Activated gamma-delta T cell treated with Interleukin-2 at 50 U/mL for 16 hours (primary cell): ENCODE measurements at regions not wholly inside any gene's neighbourhood (a gene's known extent, or its start where the extent isn't known, plus 50 kb on each side); places are given as distances from the start of the nearest gene placed in this dataset.
A peak's percentile ranks its signal among the peaks of the same experiment; 100 is the strongest.

Experiments used
- DNase-seq: peaks from one replicate; pipeline ENCODE4 v3.0.0-alpha.2; 2020

DNA sequence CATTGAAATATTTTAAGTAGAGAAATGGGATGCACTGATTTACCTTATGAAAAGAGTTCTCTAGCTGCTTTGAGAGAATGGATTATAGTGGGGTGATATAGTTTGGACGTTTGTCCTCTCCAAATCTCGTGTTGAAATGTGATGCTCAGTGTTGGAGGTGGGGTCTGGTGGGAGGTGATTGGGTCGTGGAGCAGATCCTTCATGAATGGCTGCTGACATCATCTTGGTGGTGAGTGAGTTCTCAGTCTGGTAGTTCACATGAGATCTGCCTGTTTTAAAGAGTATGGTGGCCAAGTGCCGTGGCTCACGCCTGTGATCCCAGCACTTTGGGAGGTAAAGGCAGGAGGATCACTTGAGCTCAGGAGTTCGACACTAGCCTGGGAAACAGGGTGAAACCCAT, 58.7 kb upstream of the SH3RF3 start:
- DNase-seq: no peak

DNA sequence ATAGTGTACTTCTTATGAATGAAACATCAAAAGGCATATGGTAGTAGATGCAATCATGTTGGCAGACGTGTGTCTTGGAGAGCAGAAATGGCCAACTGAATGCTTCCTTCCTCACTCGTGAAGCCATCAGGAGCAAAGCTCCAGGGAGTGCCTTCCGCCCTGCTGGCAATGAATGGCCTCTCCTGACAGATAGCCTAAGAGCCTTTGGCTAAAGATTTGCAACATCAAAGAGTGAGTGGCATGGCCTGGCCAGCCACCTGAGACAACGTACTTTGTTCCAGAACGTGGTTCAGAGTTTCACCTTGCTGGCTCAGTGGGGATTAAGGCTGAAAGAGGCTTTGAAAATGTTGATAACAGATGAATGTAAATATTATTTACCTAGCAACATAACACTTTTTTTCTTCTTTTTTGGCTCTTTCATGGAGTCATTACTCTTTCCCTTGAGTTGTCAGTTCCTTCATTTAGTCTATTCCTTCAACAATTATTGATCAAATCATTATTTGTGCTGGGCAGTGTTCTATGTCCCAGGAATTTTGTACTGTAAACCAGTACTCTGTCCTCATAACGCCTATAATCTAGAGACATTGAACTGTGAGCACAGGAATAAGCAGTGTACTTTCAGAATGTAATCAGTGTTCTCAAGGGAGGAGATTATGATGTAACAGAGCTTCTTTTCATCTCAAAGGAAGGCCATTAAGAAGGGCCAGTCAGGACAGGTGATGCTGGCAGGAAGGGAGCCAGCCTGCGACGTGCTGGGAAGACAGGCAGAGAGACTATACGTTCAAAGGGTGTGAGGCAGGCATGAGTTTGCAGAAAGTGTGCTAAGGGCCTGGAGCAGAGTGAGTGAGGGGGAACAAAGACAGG, 59.4 kb upstream of the SH3RF3 start:
- no peak for DNase-seq

DNA sequence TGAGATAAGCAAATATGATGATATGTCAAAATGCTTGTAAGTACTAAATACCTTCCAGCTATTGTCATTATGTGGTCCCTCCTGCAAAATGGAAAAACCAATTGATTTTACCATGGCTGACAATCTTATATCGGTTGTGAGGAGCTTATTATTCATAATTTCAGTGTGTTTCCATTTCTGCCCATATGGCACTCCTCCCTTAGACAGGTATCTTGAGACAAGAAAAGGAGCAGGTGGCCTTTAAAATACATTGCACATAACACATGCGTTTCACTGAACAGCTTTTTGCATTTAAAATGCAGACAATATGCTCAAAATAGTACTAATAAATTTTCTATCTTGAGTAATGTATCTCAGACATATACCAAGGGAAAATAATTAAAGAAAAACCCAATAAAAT, 60.2 kb upstream of the SH3RF3 start:
- no peak for DNase-seq

DNA sequence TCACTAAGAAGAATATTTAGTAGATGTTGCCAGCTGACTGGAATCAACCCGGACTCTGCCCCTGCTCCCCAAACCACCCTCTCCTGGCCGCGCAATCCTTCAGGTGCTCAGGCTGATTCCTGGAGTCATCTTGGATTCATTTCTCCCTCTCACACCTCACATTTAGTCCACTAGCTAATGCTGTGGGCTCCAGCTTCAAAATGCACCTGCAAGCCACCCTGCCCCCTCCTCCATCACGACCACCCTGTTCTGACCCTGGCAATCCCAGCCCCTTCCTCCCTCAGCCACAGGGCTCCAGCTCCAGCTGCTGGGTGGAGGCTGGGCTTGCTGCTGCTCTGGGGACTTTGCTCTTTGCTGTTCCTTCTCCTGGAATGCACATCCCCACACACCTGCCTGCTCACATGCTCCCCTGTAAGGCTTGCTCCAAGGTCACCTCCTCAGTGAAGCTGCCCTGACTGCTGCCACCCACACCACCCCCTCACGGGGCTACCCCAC, 61.3 kb upstream of the SH3RF3 start:
- no peak for DNase-seq

DNA sequence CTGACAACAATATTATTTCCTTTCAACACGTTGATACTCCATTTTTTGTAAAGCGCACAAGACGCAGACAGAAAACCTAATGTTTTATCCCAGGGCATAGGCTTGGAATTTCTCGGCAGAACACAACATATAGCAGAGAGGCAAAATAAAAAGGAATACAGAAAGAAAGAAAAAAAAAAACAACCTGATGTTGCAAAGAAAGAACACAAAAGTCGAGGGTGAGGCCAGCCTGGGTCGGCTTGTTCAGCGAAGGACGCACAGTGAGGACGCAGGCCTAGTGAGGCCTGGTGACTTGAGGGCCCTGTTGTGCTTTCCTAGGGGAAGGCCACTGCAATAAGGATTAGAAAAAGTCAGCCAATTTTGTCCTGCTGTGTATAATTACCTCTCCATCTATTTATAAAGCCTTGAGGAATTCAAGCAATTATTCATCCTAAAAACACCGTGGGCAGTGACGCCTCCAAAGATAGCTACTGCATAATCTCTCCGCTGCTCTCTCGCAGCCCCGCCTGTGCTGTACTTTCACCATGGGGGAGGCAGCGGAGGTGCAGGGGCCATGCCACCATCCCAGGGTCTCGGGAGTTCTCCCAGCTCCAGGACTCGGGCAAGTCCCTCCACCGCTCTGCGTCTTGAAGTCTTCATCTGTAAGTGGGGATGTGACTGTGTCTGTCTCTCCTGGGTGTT, 61.9 kb upstream of the SH3RF3 start:
- DNase-seq: no peak

DNA sequence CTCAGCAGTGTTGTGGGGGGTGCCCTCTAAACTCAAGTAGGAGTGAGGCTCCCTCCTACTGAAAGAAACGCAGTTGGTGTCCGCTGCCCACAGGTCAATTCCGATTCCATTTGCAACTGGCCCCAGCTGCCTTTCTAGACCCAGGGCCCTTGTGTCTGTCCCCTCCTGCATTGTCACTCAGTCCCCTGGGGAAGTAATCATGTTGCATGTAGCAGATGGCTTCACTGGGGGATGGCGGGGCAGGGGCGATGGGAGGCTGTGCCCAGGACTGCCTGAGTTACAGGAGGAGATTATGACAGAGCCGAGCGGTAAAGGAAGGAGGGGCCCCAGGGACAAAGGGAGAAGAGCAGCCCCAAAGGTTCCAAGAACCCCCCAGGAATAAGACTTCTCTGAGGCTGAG, 62.5 kb upstream of the SH3RF3 start:
- no peak for DNase-seq

DNA sequence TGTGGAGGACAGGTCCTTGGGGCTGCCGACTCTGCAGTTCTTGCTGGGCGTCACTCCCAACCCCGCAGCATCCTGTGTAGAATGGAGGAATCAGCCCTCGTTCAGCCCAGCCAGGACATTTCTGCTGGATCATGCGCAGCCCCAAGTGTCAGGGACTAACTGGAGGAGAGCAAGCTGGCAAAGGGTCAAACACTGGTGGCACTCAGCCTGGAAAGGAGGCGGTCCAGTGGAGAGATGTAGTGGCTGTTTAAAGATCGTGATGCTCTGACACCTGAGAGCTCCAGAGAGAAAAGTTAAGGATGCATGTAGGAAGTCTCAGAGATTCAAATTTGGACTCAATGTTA, 63.6 kb upstream of the SH3RF3 start:
- no peak for DNase-seq

DNA sequence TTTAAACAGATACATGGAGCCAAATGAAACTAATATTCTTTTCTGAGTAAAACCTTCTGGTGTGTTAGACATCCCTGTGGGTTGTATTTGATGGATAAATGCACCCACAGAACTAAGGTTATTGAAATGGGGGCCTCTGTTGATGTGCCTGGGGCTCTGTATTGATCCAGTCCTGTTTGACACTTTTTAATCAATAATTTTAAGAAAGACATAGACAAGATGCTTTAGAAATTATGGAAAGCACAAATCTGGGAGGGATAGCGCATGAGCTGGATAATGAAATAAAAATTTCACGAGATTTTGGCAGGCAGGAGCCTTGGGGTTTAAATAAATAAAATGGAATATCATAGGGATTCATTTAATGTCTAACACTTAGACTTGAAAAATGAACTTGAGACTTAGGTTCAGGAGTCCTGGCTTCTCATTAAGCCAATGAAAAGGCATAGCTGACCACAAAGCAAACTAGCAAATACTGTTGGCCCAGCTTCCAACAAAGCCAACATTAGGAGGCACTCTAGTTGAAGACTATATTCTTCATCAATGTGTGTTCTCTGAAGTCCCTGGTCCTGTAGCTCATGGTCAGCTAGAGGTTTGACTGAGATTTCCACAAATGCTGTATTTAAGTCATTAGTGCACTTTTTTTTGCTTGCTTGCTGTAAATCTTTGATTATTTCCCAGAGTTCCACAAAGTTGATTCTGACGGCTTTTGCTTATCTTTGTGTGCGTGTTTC, 64.2 kb upstream of the SH3RF3 start:
- DNase-seq: no peak

DNA sequence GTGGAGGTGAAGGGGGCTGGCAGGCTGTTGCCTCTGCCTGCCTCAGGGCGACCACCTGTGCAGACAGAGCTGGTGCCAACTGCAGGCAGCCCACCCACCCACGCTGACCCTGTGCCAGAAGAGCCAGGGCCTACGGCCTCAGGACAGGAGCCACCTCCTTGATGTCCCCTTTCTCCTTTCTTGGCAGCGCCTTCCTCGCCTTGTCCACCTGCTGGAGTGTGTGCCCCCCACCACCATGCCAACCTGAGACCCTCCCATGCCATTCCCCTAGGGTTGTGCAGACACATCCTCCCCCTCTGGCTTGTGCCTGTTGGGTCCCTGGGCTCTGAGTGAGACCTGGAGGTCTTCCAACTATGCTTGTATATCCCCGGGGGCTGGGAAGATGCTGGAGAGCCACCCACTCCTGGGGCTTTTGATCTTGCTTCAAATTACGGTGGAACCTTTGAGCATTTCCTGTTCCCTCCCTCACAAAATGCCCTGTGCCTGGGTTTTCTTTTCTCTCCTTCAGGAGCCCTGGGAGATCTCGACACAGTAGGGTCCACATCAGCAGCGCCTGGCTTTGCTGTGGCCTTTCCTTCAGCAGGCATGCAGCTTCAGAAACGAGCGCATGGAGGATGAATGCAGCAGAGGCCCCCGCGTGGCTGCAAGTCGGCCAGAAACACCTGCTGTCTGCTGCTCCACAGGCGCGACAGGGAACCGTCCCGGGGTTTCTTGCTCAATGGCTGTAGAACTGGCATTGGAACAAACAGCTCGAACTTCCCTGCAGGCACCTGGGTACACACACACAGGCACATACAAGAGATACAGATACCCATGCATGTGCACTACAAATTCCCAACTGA, 65.9 kb upstream of the SH3RF3 start:
- DNase-seq: no peak

DNA sequence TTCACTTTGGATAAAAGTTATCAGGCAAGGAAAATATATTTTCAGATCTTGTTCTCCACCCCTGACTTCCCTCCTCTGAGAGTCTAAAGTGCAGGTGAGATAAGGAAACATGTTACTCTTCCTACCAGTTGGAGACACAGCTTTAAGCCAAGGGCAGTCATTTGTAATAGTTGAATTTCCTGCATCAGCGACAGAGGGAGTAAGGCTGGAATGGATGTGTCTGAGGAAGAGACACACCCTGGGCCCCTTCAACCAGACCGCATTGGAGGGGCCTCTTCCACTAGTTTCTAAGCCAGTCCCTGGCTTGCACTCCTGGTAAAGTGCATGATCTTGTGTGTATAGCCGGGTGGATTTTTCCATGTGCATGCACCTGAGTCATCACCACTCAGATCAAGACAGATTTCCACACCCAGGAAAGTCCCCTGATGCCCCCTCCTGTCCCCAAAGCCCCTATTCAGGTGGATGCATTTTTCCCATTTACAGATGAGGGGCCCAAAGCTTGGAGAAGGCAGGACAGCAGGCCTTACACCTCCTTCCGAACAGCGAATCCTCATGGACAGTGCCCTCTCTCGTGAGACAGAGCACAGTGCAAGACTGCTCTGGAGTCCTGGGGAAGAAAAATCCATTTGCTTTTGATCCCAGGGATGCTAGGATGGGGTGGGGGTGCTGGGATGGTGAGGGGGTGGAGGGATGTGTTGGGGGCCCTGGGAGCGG, 66.7 kb upstream of the SH3RF3 start:
- no peak for DNase-seq

DNA sequence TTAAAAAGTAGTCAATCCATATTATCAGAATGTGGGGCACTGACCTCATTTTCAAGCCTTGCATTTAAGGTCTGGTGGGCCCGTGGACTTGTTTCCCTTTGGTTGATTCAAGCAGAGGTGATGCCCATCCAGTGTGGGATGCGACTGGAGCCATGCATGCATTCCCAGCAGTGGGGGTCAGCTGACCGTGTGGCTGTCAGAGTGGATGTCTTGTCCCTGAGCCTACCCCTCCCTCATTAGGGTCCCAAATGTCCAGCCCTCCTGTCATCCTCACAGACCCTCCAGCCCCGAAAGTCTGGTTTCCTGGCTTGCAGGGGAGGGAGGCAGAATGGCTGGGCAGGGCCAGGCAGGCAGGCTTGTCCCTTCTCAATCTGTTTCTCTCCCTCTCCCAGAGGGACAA, 67.3 kb upstream of the SH3RF3 start:
- no peak for DNase-seq

DNA sequence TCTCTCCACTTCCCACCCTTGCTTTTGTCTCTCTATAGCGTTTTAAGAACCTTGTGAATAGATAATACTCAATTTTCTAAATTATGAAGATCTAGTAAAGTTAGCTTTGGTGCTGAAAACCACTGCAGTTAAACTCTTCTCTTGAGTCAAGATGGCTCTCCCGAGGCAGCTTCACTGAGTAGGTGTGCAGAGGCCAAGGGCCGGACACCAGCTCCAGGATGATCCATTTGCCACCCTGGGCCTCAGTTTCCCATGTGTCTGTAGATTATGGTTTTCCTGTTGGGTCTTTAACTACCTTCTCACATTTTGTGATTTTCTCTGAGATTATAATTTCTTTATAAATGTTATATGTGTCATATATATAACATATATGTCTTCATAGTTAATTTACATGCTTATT, 68.5 kb upstream of the SH3RF3 start:
- DNase-seq: no peak

DNA sequence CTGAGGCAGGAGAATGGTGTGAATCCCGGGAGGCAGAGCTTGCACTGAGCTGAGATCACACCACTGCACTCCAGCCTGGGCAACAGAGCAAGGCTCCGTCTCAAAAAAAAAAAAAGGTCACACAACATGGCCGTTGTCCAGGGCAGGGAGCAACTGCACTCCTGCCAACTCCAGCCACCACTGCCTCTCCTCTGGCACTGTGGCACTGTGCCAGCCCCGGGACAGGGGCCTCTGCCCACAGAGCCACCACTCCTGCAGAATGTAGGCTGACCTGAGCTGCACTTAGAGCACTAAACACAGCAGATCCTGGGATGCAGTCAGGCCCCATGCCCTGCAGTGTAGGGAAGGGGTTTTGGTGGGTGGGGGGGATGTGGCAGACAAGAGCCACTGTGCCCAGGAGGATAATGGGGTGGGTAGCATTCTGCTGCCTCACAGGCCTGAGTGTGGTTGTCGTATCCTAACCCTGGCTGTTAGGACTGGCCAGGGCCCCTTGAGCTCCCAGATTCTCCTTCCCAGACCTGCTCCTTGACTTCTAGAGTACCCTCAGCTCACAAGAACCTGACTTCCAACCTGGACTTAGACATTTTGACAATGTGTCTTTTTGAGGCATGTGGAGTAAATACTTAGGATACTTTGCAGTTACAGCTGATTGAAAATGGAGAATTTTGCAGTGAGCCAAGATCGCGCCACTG, 69.4 kb upstream of the SH3RF3 start:
- no peak for DNase-seq

DNA sequence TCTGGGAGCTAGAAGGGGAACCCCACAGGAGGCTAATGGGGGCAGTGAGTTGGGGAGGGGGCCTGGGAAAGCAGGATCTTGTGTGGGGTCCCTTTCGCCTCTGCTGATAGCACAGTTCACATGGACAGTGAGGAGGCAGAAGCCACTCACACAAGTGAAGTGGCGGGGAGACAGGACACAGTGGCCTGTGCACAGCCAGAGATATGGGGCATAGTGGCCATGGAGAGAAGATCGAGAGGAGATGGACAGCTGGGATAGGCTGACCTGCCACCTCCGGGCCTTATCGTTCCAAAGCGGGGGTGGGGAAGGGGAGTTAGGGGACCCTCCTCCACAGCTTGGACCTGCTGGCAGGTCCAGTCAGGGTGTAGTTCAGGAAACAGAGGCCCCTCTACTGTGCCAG, 69.8 kb upstream of the EDAR start:
- no peak for DNase-seq

DNA sequence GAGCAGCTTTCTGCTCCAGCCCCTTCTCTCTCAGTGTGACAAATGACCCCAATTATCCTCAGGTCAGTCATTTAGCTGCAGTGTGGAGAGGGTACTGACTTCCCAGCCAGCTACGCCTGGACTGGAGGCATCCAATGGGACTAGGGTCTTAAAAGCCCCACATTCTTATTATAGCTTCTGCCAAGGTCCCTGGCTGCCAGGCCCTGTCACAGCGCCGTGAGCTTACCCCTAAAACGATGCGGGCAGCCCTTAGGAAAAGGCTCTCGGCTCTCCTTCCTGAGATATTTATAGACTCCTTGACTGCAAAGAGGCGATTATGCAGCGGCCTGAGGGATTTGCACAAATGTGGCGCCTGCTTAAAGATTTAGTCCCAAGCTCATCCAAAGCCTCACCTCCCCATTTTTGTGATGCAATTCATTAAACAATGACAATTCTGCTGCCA, 69.2 kb upstream of the EDAR start:
- no peak for DNase-seq

DNA sequence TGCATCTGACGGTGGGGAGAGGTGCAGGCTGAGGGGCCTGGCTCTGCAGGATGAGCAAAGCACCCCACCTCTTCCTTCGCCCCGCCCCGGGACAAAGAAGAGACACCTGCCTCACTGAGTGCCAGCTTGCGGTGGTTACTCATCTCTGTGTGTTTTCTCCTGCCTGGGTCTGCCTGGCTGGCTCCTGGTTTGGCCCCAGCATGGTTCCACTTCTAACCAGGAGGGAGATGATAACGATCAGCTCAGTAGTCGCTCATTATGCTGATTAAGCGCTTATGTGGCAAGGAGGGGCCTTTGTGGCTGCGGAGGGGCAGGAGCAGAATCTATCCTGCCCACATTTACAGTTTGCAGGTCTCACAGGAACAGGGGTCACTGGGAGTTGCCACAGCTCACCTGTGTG, 68.7 kb upstream of the EDAR start:
- peak; percentile 47 for DNase-seq

DNA sequence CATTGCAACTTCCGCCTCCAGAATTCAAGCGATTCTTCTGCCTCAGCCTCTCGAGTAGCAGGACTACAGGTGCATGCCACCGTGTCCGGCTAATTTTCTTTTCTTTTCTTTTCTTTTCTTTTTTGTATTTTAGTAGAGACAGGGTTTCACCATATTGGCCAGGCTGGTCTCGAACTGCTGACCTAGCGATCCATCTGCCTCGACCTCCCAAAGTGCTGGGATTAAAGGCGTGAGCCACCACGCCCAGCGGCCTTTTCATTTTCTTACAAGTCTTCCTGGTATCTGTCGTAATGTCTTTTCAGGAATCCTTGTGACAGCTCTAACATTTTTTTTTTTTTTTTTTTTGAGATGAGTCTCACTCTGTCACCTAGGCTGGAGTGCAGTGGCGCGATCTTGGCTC, 66.4 kb upstream of the EDAR start:
- DNase-seq: no peak

DNA sequence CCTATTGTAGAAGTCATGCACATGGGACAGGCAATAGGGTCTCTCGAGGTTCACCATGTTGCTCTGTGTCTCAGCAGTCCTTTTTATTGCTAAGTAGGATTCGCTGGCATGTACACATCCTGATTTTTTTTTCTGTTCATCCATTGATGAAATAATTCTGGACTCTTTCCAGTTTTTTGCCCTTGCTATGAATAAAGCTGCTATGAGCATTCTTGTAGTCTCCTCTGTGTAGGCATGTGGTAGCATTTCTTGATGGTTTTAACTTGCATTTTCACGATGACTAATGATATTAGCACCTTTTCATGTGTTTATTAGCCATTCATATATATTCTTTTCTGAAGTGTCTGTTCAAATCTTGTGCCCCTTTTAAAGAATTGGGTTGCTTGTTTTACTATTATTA, 65.8 kb upstream of the EDAR start:
- no peak for DNase-seq

DNA sequence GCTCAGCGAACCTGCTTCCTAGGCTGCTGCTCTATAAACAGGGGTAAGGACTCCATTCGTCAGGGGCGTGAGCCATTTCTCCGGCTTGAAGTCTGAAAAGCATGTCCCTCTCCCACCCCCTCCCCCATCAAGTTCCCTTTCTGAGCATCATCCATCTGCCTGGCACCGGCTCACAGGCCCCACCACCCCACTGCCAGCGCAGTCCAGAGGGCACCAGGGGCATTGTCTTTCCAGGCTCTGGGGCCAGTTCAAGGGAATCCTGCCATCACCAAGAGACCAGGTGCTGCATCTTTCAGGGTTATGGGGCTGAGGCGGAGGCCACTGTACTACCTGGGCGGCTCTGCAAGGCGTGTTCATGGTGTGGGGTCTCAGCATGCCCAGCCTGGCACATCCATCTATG, 64.7 kb upstream of the EDAR start:
- no peak for DNase-seq

DNA sequence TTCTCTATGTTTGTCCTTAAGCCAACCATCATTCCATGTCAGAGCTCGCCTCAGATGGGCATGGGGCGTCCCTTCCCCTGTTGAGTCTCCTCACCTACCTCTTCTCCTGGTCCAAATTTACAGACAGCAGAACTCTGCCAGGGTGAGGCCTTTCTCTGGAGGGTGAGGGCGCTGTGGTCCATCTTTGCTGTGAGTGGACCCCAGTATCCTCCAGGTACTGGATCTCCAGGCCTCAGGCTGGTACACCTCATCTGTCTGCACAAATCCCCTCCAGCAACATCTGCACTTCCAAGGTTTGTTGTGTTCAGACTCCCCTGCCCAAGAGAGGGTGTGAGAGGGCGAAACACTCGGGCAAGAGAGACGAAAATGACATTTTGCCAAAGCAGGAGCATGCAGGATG, 63.9 kb upstream of the EDAR start:
- DNase-seq: no peak

DNA sequence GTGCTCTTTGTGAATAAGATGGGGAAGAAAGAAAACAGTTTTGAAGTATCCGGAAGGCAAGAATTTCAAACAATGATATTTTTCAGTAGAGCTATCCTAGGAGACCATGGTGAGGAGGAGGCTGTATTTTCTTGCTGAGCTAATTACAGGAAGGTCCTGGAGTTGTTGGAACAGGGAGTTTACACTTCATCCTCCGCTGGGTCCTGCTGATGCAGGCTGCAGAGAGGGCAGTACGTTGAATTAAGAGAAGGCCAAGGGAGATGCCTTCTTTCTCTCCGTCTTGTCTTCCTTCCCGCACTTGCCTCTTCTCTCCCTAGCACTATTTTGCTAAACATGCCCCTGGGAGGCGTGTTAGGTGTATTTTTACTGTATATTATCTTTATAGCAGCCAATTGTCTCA, 60.0 kb upstream of the EDAR start:
- no peak for DNase-seq

DNA sequence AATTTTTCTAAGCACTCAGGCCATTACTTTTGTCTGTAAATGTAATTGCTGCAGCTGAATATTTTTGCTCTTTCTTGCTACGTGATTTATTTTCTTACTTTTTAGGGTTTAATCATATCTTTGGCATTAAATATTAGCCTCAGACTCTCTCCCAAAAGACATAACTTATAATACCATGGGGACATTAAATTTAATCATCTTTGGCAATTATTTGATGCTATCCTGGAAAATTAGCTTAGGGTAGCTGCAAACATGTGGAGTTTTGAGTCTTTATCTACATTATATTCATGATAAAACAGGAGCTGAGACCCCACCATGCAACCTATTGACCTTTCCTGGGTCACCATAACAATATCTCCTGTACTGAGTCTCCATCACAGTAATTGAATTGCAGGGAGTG, 59.1 kb upstream of the EDAR start:
- no peak for DNase-seq
